OCI-LY7 (cell line): ENCODE measurements at regions not wholly inside any gene's neighbourhood (a gene's known extent, or its start where the extent isn't known, plus 50 kb on each side); places are given as distances from the start of the nearest gene placed in this dataset.

Experiments
- CTCF ChIP-seq: fragments of 200-600 bp; sonication (generic); conservative IDR thresholded peaks from 2 replicates; pipeline ENCODE4 v1.5.1; 2014; ENCODE audit warnings: mild to moderate bottlenecking, antibody characterized with exemption, low read length, moderate library complexity, mixed read lengths
- EZH2phosphoT487 ChIP-seq: fragments of 200-600 bp; sonication (generic); IDR thresholded peaks from 2 replicates; pipeline ENCODE4 v1.6.1; 2018; ENCODE audit warnings: low read depth, borderline replicate concordance, mild to moderate bottlenecking, mixed run types, antibody characterized with exemption, low read length, moderate library complexity, mixed read lengths

GRCh38 chr4:161248880-161249279 lies 914.9 kb downstream of the FSTL5 start:
- TF ChIP-seq CTCF (no peak), EZH2phosphoT487 (no peak)
